ENCODE measurements at regions not wholly inside any gene's neighbourhood (a gene's known extent, or its start where the extent isn't known, plus 50 kb on each side); places are given as distances from the start of the nearest gene placed in this dataset.
"Not testable (repeated sequence)": the region's sequence is repeated elsewhere in the genome, so short reads cannot be mapped to it uniquely, and the experiment has no call there.

GRCh38 chr5:124623265-124623664 lies 123.2 kb downstream of the ZNF608 start:
- H3K4me1 Mint-ChIP-seq: no peaks in the 10 kb centered on the region
- H3K27ac Mint-ChIP-seq: no peak overlapping the region
- H3K27me3 Mint-ChIP-seq: peaks cover 20% of the 10 kb centered on the region
- DNase-seq (no peak), ATAC-seq (no peak)
- no peaks in the 10 kb centered on the region for H3K36me3 Mint-ChIP-seq (ENCODE audit: low read depth)
- no peak overlapping the region for H3K4me3 Mint-ChIP-seq
- H3K9me3 Mint-ChIP-seq: no peaks in the 10 kb centered on the region

- H3K9me3 Mint-ChIP-seq: no peaks in the 10 kb centered on the region
- ATAC-seq (no peak), DNase-seq (no peak)
- peaks cover 20% of the 10 kb centered on the region for H3K27me3 Mint-ChIP-seq
- H3K36me3 Mint-ChIP-seq (ENCODE audit: low read depth): no peaks in the 10 kb centered on the region
- no peak overlapping the region for H3K4me3 Mint-ChIP-seq
- no peaks in the 10 kb centered on the region for H3K4me1 Mint-ChIP-seq
- no peak overlapping the region for H3K27ac Mint-ChIP-seq
Measured at GRCh38 chr5:124622851-124623250, 123.6 kb downstream of the ZNF608 start.

GRCh38 chr5:124621279-124621678 lies 125.2 kb downstream of the ZNF608 start:
- Mint-ChIP-seq H3K36me3 (ENCODE audit: low read depth) (no peaks in the 10 kb centered on the region), H3K27me3 (peaks cover 18% of the 10 kb centered on the region), H3K27ac (no peak overlapping the region), H3K9me3 (no peaks in the 10 kb centered on the region), H3K4me3 (no peak overlapping the region), H3K4me1 (no peaks in the 10 kb centered on the region)
- ATAC-seq: no peak
- DNase-seq: no peak

GRCh38 chr5:124620743-124621142 lies 125.7 kb downstream of the ZNF608 start:
- no peaks in the 10 kb centered on the region for H3K36me3 Mint-ChIP-seq (ENCODE audit: low read depth)
- ATAC-seq (no peak), DNase-seq (no peak)
- H3K4me1 Mint-ChIP-seq: no peaks in the 10 kb centered on the region
- no peaks in the 10 kb centered on the region for H3K9me3 Mint-ChIP-seq
- H3K4me3 Mint-ChIP-seq: no peak overlapping the region
- H3K27me3 Mint-ChIP-seq: peaks cover 13% of the 10 kb centered on the region
- H3K27ac Mint-ChIP-seq: no peak overlapping the region

GRCh38 chr5:124619121-124619520 lies 127.3 kb downstream of the ZNF608 start:
- no peaks in the 10 kb centered on the region for H3K9me3 Mint-ChIP-seq
- DNase-seq (no peak), ATAC-seq (no peak)
- H3K27me3 Mint-ChIP-seq: peaks cover 12% of the 10 kb centered on the region
- no peaks in the 10 kb centered on the region for H3K4me1 Mint-ChIP-seq
- no peak overlapping the region for H3K4me3 Mint-ChIP-seq
- H3K27ac Mint-ChIP-seq: no peak overlapping the region
- H3K36me3 Mint-ChIP-seq (ENCODE audit: low read depth): no peaks in the 10 kb centered on the region

- H3K36me3 Mint-ChIP-seq (ENCODE audit: low read depth): no peaks in the 10 kb centered on the region
- no peak for ATAC-seq
- DNase-seq: no peak
- H3K9me3 Mint-ChIP-seq: no peaks in the 10 kb centered on the region
- peaks cover 10% of the 10 kb centered on the region for H3K27me3 Mint-ChIP-seq
- H3K4me3 Mint-ChIP-seq: no peak overlapping the region
- H3K4me1 Mint-ChIP-seq: no peaks in the 10 kb centered on the region
- no peak overlapping the region for H3K27ac Mint-ChIP-seq
Measured at GRCh38 chr5:124617787-124618186, 128.7 kb downstream of the ZNF608 start.

- Mint-ChIP-seq H3K36me3 (ENCODE audit: low read depth) (no peaks in the 10 kb centered on the region), H3K9me3 (no peaks in the 10 kb centered on the region), H3K4me1 (no peaks in the 10 kb centered on the region), H3K27ac (no peak overlapping the region), H3K4me3 (no peak overlapping the region), H3K27me3 (peaks cover 7% of the 10 kb centered on the region)
- DNase-seq (no peak), ATAC-seq (no peak)
Measured at GRCh38 chr5:124614836-124615385, 131.5 kb downstream of the ZNF608 start.

- Mint-ChIP-seq H3K27ac (no peak overlapping the region), H3K4me3 (no peak overlapping the region), H3K27me3 (peaks cover 7% of the 10 kb centered on the region), H3K4me1 (no peaks in the 10 kb centered on the region), H3K36me3 (ENCODE audit: low read depth) (no peaks in the 10 kb centered on the region), H3K9me3 (no peaks in the 10 kb centered on the region)
- no peak for DNase-seq
- ATAC-seq: no peak
Measured at GRCh38 chr5:124614105-124614504, 132.3 kb downstream of the ZNF608 start.

- H3K36me3 Mint-ChIP-seq (ENCODE audit: low read depth): no peaks in the 10 kb centered on the region
- H3K9me3 Mint-ChIP-seq: no peaks in the 10 kb centered on the region
- no peak for DNase-seq
- H3K4me1 Mint-ChIP-seq: no peaks in the 10 kb centered on the region
- peaks cover 6% of the 10 kb centered on the region for H3K27me3 Mint-ChIP-seq
- H3K4me3 Mint-ChIP-seq: no peak overlapping the region
- no peak overlapping the region for H3K27ac Mint-ChIP-seq
- no peak for ATAC-seq
Measured at GRCh38 chr5:124613273-124613953, 133.0 kb downstream of the ZNF608 start.

GRCh38 chr5:124612023-124612422 lies 134.4 kb downstream of the ZNF608 start:
- DNase-seq: no peak
- H3K4me3 Mint-ChIP-seq: no peak overlapping the region
- H3K36me3 Mint-ChIP-seq (ENCODE audit: low read depth): no peaks in the 10 kb centered on the region
- no peaks in the 10 kb centered on the region for H3K4me1 Mint-ChIP-seq
- no peak overlapping the region for H3K27ac Mint-ChIP-seq
- ATAC-seq: no peak
- H3K27me3 Mint-ChIP-seq: peaks cover 10% of the 10 kb centered on the region
- peaks cover 6% of the 10 kb centered on the region for H3K9me3 Mint-ChIP-seq

GRCh38 chr5:124611262-124611661 lies 135.2 kb downstream of the ZNF608 start:
- not testable (repeated sequence) for H3K36me3 Mint-ChIP-seq (ENCODE audit: low read depth); H3K27me3 Mint-ChIP-seq; DNase-seq; ATAC-seq; H3K4me1 Mint-ChIP-seq; H3K27ac Mint-ChIP-seq; H3K4me3 Mint-ChIP-seq; H3K9me3 Mint-ChIP-seq

- not testable (repeated sequence) for ATAC-seq, H3K27me3 Mint-ChIP-seq
Measured at GRCh38 chr5:124609685-124610084, 136.8 kb downstream of the ZNF608 start.

GRCh38 chr5:124606543-124606942 lies 139.9 kb downstream of the ZNF608 start:
- DNase-seq: no peak
- peaks cover 6% of the 10 kb centered on the region for H3K9me3 Mint-ChIP-seq
- peaks cover 11% of the 10 kb centered on the region for H3K27me3 Mint-ChIP-seq
- no peak overlapping the region for H3K4me3 Mint-ChIP-seq
- ATAC-seq: no peak
- no peaks in the 10 kb centered on the region for H3K4me1 Mint-ChIP-seq
- no peaks in the 10 kb centered on the region for H3K36me3 Mint-ChIP-seq (ENCODE audit: low read depth)
- H3K27ac Mint-ChIP-seq: no peak overlapping the region

More at GRCh38 chr5:124609685-124610084, 136.8 kb downstream of the ZNF608 start:
- not testable (repeated sequence) for H3K9me3 Mint-ChIP-seq; H3K4me3 Mint-ChIP-seq; DNase-seq; H3K27ac Mint-ChIP-seq; H3K4me1 Mint-ChIP-seq; H3K36me3 Mint-ChIP-seq (ENCODE audit: low read depth)

GRCh38 chr5:124606093-124606492 lies 140.3 kb downstream of the ZNF608 start:
- no peak for DNase-seq
- peaks cover 6% of the 10 kb centered on the region for H3K9me3 Mint-ChIP-seq
- H3K27me3 Mint-ChIP-seq: peaks cover 11% of the 10 kb centered on the region
- H3K4me3 Mint-ChIP-seq: no peak overlapping the region
- no peak overlapping the region for H3K27ac Mint-ChIP-seq
- no peaks in the 10 kb centered on the region for H3K36me3 Mint-ChIP-seq (ENCODE audit: low read depth)
- ATAC-seq: no peak
- H3K4me1 Mint-ChIP-seq: no peaks in the 10 kb centered on the region

GRCh38 chr5:124605541-124605940 lies 140.9 kb downstream of the ZNF608 start:
- Mint-ChIP-seq H3K27ac (no peak overlapping the region), H3K4me1 (no peaks in the 10 kb centered on the region), H3K4me3 (no peak overlapping the region), H3K9me3 (peaks cover 6% of the 10 kb centered on the region), H3K36me3 (ENCODE audit: low read depth) (no peaks in the 10 kb centered on the region), H3K27me3 (peaks cover 9% of the 10 kb centered on the region)
- ATAC-seq (no peak), DNase-seq (no peak)
